ENCODE measurements at regions not wholly inside any gene's neighbourhood (a gene's known extent, or its start where the extent isn't known, plus 50 kb on each side); places are given as distances from the start of the nearest gene placed in this dataset.

DNA sequence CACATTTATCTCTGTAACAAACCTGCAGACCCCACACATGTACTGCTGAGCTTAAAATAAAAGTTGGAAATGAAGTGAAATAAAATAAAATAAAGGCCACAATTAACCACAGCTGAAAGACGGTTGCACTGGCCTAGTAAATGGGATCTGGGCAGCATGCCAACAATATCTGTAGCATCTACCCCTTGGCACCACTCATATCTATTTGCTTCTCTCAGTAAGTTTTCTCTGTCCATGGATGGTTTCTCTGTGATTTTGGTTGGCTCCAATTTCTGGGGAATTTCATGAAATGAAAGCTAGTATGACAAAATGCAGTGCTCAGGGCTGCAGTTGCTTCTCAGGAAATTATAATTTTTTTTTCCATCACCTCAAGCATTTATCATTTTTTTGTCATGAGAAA is 172.0 kb upstream of the IL15 start:
- no peaks in the 10 kb centered on the region for H3K36me3 ChIP-seq (ENCODE audit: control insufficient read depth, insufficient read depth, low read length)
- no peaks in the 10 kb centered on the region for H3K4me1 ChIP-seq
- no peak overlapping the region for H3K27ac ChIP-seq
- no peak overlapping the region for H2AFZ ChIP-seq
- H3K27me3 ChIP-seq (ENCODE audit: control insufficient read depth, insufficient read depth, low read length), result no peaks in the 10 kb centered on the region
- H3K79me2 ChIP-seq, result no peaks in the 10 kb centered on the region
- H3K9ac ChIP-seq, result no peak overlapping the region
- H3K9me3 ChIP-seq (ENCODE audit: control insufficient read depth, low read length), result no peaks in the 10 kb centered on the region
- no peak overlapping the region for H3K4me2 ChIP-seq (ENCODE audit: low read length)
- TF ChIP-seq, protein P1, sequence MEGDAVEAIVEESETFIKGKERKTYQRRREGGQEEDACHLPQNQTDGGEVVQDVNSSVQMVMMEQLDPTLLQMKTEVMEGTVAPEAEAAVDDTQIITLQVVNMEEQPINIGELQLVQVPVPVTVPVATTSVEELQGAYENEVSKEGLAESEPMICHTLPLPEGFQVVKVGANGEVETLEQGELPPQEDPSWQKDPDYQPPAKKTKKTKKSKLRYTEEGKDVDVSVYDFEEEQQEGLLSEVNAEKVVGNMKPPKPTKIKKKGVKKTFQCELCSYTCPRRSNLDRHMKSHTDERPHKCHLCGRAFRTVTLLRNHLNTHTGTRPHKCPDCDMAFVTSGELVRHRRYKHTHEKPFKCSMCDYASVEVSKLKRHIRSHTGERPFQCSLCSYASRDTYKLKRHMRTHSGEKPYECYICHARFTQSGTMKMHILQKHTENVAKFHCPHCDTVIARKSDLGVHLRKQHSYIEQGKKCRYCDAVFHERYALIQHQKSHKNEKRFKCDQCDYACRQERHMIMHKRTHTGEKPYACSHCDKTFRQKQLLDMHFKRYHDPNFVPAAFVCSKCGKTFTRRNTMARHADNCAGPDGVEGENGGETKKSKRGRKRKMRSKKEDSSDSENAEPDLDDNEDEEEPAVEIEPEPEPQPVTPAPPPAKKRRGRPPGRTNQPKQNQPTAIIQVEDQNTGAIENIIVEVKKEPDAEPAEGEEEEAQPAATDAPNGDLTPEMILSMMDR (IDR thresholded peaks at IDR 0.05), result no peak
- no peak overlapping the region for H3K4me3 ChIP-seq (ENCODE audit: low read depth, low read length)

DNA sequence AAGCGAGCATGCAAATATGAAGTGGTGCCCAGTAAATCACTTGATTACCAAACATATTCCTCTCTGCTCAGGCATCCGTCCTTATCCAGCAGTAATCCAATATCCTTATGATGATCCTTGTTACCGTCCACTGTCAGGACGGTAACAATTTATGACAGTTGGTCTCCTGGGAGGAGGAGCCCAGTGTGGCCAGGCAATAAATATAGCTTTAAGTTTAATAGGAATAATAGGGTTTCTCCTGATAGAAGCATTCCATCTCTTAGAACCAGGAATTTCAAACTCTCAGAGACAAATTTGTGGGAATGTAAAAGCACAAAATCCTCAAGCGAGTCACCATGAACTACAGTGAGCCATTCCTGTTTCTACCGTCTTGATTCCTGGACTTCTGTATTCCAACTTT is 171.2 kb upstream of the IL15 start:
- no peaks in the 10 kb centered on the region for H3K36me3 ChIP-seq (ENCODE audit: control insufficient read depth, insufficient read depth, low read length)
- H3K9me3 ChIP-seq (ENCODE audit: control insufficient read depth, low read length), result no peaks in the 10 kb centered on the region
- H3K27me3 ChIP-seq (ENCODE audit: control insufficient read depth, insufficient read depth, low read length), result no peaks in the 10 kb centered on the region
- no peak overlapping the region for H3K4me3 ChIP-seq (ENCODE audit: low read depth, low read length)
- H3K79me2 ChIP-seq, result no peaks in the 10 kb centered on the region
- no peak overlapping the region for H3K9ac ChIP-seq
- H2AFZ ChIP-seq, result no peak overlapping the region
- H3K4me1 ChIP-seq, result no peaks in the 10 kb centered on the region
- H3K4me2 ChIP-seq (ENCODE audit: low read length), result no peak overlapping the region
- H3K27ac ChIP-seq, result no peak overlapping the region
- TF ChIP-seq, protein P1 (IDR thresholded peaks at IDR 0.05), result no peak

GRCh38 chr4:141467225-141467624 is 169.2 kb upstream of the IL15 start:
- no peak overlapping the region for H3K27ac ChIP-seq
- H3K4me1 ChIP-seq, result no peaks in the 10 kb centered on the region
- H3K9me3 ChIP-seq (ENCODE audit: control insufficient read depth, low read length), result no peaks in the 10 kb centered on the region
- no peaks in the 10 kb centered on the region for H3K27me3 ChIP-seq (ENCODE audit: control insufficient read depth, insufficient read depth, low read length)
- TF ChIP-seq, protein P1 (IDR thresholded peaks at IDR 0.05), result no peak
- no peaks in the 10 kb centered on the region for H3K36me3 ChIP-seq (ENCODE audit: control insufficient read depth, insufficient read depth, low read length)
- H2AFZ ChIP-seq, result no peak overlapping the region
- H3K4me2 ChIP-seq (ENCODE audit: low read length), result no peak overlapping the region
- no peak overlapping the region for H3K4me3 ChIP-seq (ENCODE audit: low read depth, low read length)
- no peak overlapping the region for H3K9ac ChIP-seq
- H3K79me2 ChIP-seq, result no peaks in the 10 kb centered on the region

DNA sequence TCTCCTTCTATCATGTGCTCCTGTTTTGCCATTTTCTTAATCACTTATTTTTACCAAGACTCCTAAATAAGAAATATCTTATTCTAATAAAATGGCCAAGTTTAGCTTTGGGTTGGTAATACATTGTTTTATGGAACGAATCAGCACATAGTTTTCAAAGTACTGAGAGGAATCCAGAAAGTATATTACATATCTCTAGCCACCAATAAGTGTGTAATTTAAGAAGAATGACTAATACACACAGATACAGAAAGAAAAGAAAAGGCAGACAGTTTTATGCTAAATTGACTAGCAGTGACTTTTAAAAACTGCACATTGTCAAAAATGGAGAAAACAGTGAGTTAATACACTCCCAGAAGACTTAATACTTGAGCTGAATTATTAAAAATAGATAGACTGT is 167.0 kb upstream of the IL15 start:
- TF ChIP-seq, protein P1 (IDR thresholded peaks at IDR 0.05), result no peak
- Histone ChIP-seq H3K9ac (no peak overlapping the region), H3K4me3 (ENCODE audit: low read depth, low read length) (no peak overlapping the region), H3K4me2 (ENCODE audit: low read length) (no peak overlapping the region), H3K9me3 (ENCODE audit: control insufficient read depth, low read length) (no peaks in the 10 kb centered on the region), H3K27ac (no peak overlapping the region), H3K27me3 (ENCODE audit: control insufficient read depth, insufficient read depth, low read length) (no peaks in the 10 kb centered on the region), H3K4me1 (no peaks in the 10 kb centered on the region), H3K36me3 (ENCODE audit: control insufficient read depth, insufficient read depth, low read length) (no peaks in the 10 kb centered on the region), H3K79me2 (no peaks in the 10 kb centered on the region), H2AFZ (no peak overlapping the region)

- Histone ChIP-seq H3K9ac (no peak overlapping the region), H3K4me1 (no peaks in the 10 kb centered on the region), H2AFZ (no peak overlapping the region), H3K9me3 (ENCODE audit: control insufficient read depth, low read length) (no peaks in the 10 kb centered on the region), H3K27me3 (ENCODE audit: control insufficient read depth, insufficient read depth, low read length) (no peaks in the 10 kb centered on the region), H3K4me2 (ENCODE audit: low read length) (no peak overlapping the region), H3K27ac (no peak overlapping the region), H3K79me2 (no peaks in the 10 kb centered on the region), H3K36me3 (ENCODE audit: control insufficient read depth, insufficient read depth, low read length) (no peaks in the 10 kb centered on the region), H3K4me3 (ENCODE audit: low read depth, low read length) (no peak overlapping the region)
- TF ChIP-seq, protein P1 (IDR thresholded peaks at IDR 0.05), result no peak
Measured at GRCh38 chr4:141473026-141473540, 163.3 kb upstream of the IL15 start.

All from parathyroid adenoma (tissue), 2 donors.